ENCODE measurements at regions not wholly inside any gene's neighbourhood (a gene's known extent, or its start where the extent isn't known, plus 50 kb on each side); places are given as distances from the start of the nearest gene placed in this dataset.

DNA sequence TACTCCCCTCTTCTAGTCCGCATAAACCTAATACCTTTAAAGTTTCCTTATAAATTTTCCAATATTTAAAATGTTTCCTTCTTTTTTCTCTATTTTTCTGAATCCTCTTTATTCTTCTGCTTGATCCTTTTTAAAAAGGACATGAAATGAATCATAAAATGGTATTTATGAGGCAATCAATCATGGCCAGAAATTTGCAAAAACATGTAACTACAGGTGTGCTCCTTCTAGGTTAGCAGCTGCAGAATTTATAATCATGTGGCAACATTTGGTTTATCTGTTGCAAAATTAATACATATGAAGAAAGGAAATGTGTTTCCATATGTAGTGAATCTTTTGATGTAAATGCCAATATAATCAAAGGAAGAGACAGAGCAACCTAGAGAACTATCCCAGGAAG, 1008.5 kb downstream of the ANKRD7 start:
- no peak overlapping the region for H4K8ac ChIP-seq (ENCODE audit: low read length)
- no peaks in the 10 kb centered on the region for H3K27me3 ChIP-seq (ENCODE audit: control insufficient read depth in 1 of 2, insufficient read depth in 1 of 2, low read length in 2 of 2)
- H2BK120ac ChIP-seq (ENCODE audit: low read depth, low read length) = no peak overlapping the region
- no peak overlapping the region for H3K18ac ChIP-seq (ENCODE audit: low read depth in 1 of 2, low read length in 2 of 2)
- WGBS = 100% methylated on average over 1 of the region's 1 CpG
- no peak overlapping the region for H3K9ac ChIP-seq (ENCODE audit: low read length)
- no peak overlapping the region for H3K4ac ChIP-seq (ENCODE audit: low read depth in 1 of 2, low read length in 2 of 2)
- H3K4me1 ChIP-seq (ENCODE audit: control insufficient read depth, insufficient read depth, low read depth, low read length) = no peaks in the 10 kb centered on the region
- no peak overlapping the region for H3K14ac ChIP-seq (ENCODE audit: low read length in 2 of 2)
- H2AK5ac ChIP-seq (ENCODE audit: low read length, severe bottlenecking) = no peak overlapping the region
- no peaks in the 10 kb centered on the region for H3K79me1 ChIP-seq (replicated peaks; ENCODE audit: low read length, poor library complexity, severe bottlenecking)
- no peak overlapping the region for H2AFZ ChIP-seq (ENCODE audit: low read depth, low read length)
- no peak overlapping the region for H3K27ac ChIP-seq (ENCODE audit: low read length, poor library complexity, severe bottlenecking)
- no peaks in the 10 kb centered on the region for H3K9me3 ChIP-seq (ENCODE audit: control insufficient read depth, low read length)
- H3K4me3 ChIP-seq (ENCODE audit: insufficient read depth in 1 of 2, low read depth in 1 of 2, low read length in 2 of 2) = no peak overlapping the region
- no peak overlapping the region for H2BK12ac ChIP-seq (ENCODE audit: low read length in 2 of 2)
- no peak for DNase-seq
- no peak overlapping the region for H4K91ac ChIP-seq (ENCODE audit: low read length)
- no peak overlapping the region for H2BK5ac ChIP-seq (ENCODE audit: low read depth, low read length, poor library complexity, severe bottlenecking)
- no peak overlapping the region for H3K23ac ChIP-seq (ENCODE audit: low read length in 2 of 2)
- H2BK15ac ChIP-seq (ENCODE audit: low read depth, poor library complexity, severe bottlenecking) = no peak overlapping the region
- H3K4me2 ChIP-seq (ENCODE audit: low read length, poor library complexity, severe bottlenecking) = no peak overlapping the region
- no peaks in the 10 kb centered on the region for H3K36me3 ChIP-seq (ENCODE audit: control insufficient read depth in 1 of 2, insufficient read depth in 2 of 2, low read depth in 1 of 2, low read length in 2 of 2)

DNA sequence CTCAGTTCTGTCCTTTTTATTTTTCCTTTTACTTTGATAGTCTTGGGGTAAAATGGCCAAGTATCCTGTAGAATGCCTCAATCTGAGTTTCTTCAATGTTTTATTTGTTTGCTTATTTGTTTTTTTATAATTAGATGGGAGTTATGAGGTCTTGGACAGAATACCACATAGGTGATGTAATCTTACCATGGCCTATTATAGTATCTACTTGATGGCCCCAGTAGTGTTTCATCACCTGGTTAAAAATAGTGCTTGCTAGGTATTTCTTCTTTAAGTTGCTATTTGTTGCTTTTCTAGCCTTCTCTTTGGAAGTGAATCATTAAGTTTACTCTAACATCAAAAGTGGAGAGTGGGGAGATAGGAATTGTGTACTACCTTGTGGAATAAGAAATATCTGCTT, 1020.0 kb upstream of the KCND2 start:
- H3K27me3 ChIP-seq (ENCODE audit: control insufficient read depth in 1 of 2, insufficient read depth in 1 of 2, low read length in 2 of 2) = no peaks in the 10 kb centered on the region
- H3K4me1 ChIP-seq (ENCODE audit: control insufficient read depth, insufficient read depth, low read depth, low read length) = no peaks in the 10 kb centered on the region
- H3K9ac ChIP-seq (ENCODE audit: low read length) = no peak overlapping the region
- no peaks in the 10 kb centered on the region for H3K9me3 ChIP-seq (ENCODE audit: control insufficient read depth, low read length)
- H4K8ac ChIP-seq (ENCODE audit: low read length) = no peak overlapping the region
- no peak overlapping the region for H2AFZ ChIP-seq (ENCODE audit: low read depth, low read length)
- no peak overlapping the region for H3K27ac ChIP-seq (ENCODE audit: low read length, poor library complexity, severe bottlenecking)
- H3K14ac ChIP-seq (ENCODE audit: low read length in 2 of 2) = no peak overlapping the region
- H4K91ac ChIP-seq (ENCODE audit: low read length) = no peak overlapping the region
- no peak for DNase-seq
- no peak overlapping the region for H3K4me3 ChIP-seq (ENCODE audit: insufficient read depth in 1 of 2, low read depth in 1 of 2, low read length in 2 of 2)
- H2BK12ac ChIP-seq (ENCODE audit: low read length in 2 of 2) = no peak overlapping the region
- H2BK5ac ChIP-seq (ENCODE audit: low read depth, low read length, poor library complexity, severe bottlenecking) = no peak overlapping the region
- no peak overlapping the region for H3K4ac ChIP-seq (ENCODE audit: low read depth in 1 of 2, low read length in 2 of 2)
- H3K18ac ChIP-seq (ENCODE audit: low read depth in 1 of 2, low read length in 2 of 2) = no peak overlapping the region
- no peak overlapping the region for H2BK120ac ChIP-seq (ENCODE audit: low read depth, low read length)
- H2BK15ac ChIP-seq (ENCODE audit: low read depth, poor library complexity, severe bottlenecking) = no peak overlapping the region
- no peaks in the 10 kb centered on the region for H3K36me3 ChIP-seq (ENCODE audit: control insufficient read depth in 1 of 2, insufficient read depth in 2 of 2, low read depth in 1 of 2, low read length in 2 of 2)
- no peaks in the 10 kb centered on the region for H3K79me1 ChIP-seq (replicated peaks; ENCODE audit: low read length, poor library complexity, severe bottlenecking)
- H3K23ac ChIP-seq (ENCODE audit: low read length in 2 of 2) = no peak overlapping the region
- no peak overlapping the region for H3K4me2 ChIP-seq (ENCODE audit: low read length, poor library complexity, severe bottlenecking)
- H2AK5ac ChIP-seq (ENCODE audit: low read length, severe bottlenecking) = no peak overlapping the region

DNA sequence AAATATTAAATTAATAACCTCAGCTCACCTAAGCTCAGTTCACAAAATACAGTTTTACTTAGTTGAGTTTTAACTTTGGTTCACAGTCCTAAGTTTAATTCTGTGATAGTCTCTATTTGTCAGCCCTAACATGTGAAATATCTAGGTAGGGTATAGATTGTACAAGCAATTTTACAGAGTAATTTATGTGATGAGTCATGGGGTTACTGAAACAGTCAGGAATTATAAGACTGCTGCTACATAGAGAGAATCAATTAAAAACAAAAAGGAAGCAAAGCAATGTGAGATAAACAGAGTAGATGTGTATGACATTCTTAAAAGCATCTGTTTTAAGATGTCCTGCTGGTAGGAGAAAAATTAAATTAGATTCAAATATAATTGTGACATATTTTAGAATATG, 1018.2 kb upstream of the KCND2 start:
- Histone ChIP-seq H3K4ac (ENCODE audit: low read depth in 1 of 2, low read length in 2 of 2) (no peak overlapping the region), H3K79me1 (replicated peaks; ENCODE audit: low read length, poor library complexity, severe bottlenecking) (no peaks in the 10 kb centered on the region)

DNA sequence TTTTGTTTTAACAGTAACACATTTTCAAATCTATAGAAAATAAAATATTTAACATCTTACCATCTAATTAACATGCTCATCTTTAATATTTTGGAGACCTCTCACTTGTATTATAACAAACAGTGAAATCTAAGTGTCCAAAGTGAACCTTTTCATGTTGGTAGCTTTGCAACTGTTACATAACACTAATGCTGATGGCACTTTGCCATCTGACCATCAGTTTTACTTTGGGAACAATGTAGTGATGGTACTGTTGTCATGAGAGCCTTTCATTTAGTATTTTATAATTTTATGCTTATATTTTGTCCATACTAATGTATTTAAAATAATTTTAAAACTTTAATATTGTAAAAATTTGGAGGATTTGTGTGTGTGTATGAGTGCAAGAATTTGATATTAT, 1017.0 kb upstream of the KCND2 start:
- Histone ChIP-seq H3K4me2 (ENCODE audit: low read length, poor library complexity, severe bottlenecking) (no peak overlapping the region), H3K9me3 (ENCODE audit: control insufficient read depth, low read length) (no peaks in the 10 kb centered on the region), H4K8ac (ENCODE audit: low read length) (no peak overlapping the region), H3K14ac (ENCODE audit: low read length in 2 of 2) (no peak overlapping the region), H2AFZ (ENCODE audit: low read depth, low read length) (no peak overlapping the region), H3K27ac (ENCODE audit: low read length, poor library complexity, severe bottlenecking) (no peak overlapping the region), H2AK5ac (ENCODE audit: low read length, severe bottlenecking) (no peak overlapping the region), H3K23ac (ENCODE audit: low read length in 2 of 2) (no peak overlapping the region), H3K79me1 (replicated peaks; ENCODE audit: low read length, poor library complexity, severe bottlenecking) (no peaks in the 10 kb centered on the region), H3K9ac (ENCODE audit: low read length) (no peak overlapping the region), H2BK12ac (ENCODE audit: low read length in 2 of 2) (no peak overlapping the region), H2BK15ac (ENCODE audit: low read depth, poor library complexity, severe bottlenecking) (no peak overlapping the region), H3K27me3 (ENCODE audit: control insufficient read depth in 1 of 2, insufficient read depth in 1 of 2, low read length in 2 of 2) (no peaks in the 10 kb centered on the region), H3K4me3 (ENCODE audit: insufficient read depth in 1 of 2, low read depth in 1 of 2, low read length in 2 of 2) (no peak overlapping the region), H3K36me3 (ENCODE audit: control insufficient read depth in 1 of 2, insufficient read depth in 2 of 2, low read depth in 1 of 2, low read length in 2 of 2) (no peaks in the 10 kb centered on the region), H3K4me1 (ENCODE audit: control insufficient read depth, insufficient read depth, low read depth, low read length) (no peaks in the 10 kb centered on the region), H2BK5ac (ENCODE audit: low read depth, low read length, poor library complexity, severe bottlenecking) (no peak overlapping the region), H2BK120ac (ENCODE audit: low read depth, low read length) (no peak overlapping the region), H4K91ac (ENCODE audit: low read length) (no peak overlapping the region), H3K4ac (ENCODE audit: low read depth in 1 of 2, low read length in 2 of 2) (no peak overlapping the region), H3K18ac (ENCODE audit: low read depth in 1 of 2, low read length in 2 of 2) (no peak overlapping the region)
- no peak for DNase-seq

More for the DNA sequence above, 1018.2 kb upstream of the KCND2 start:
- no peak overlapping the region for H3K4me2 ChIP-seq (ENCODE audit: low read length, poor library complexity, severe bottlenecking)
- H2BK15ac ChIP-seq (ENCODE audit: low read depth, poor library complexity, severe bottlenecking) = no peak overlapping the region
- no peak overlapping the region for H3K18ac ChIP-seq (ENCODE audit: low read depth in 1 of 2, low read length in 2 of 2)
- no peak overlapping the region for H2BK5ac ChIP-seq (ENCODE audit: low read depth, low read length, poor library complexity, severe bottlenecking)
- no peaks in the 10 kb centered on the region for H3K27me3 ChIP-seq (ENCODE audit: control insufficient read depth in 1 of 2, insufficient read depth in 1 of 2, low read length in 2 of 2)
- no peak overlapping the region for H2AFZ ChIP-seq (ENCODE audit: low read depth, low read length)
- H3K4me1 ChIP-seq (ENCODE audit: control insufficient read depth, insufficient read depth, low read depth, low read length) = no peaks in the 10 kb centered on the region
- DNase-seq = peak; percentile 19
- H4K91ac ChIP-seq (ENCODE audit: low read length) = no peak overlapping the region
- H4K8ac ChIP-seq (ENCODE audit: low read length) = no peak overlapping the region
- no peak overlapping the region for H3K9ac ChIP-seq (ENCODE audit: low read length)
- no peak overlapping the region for H2BK12ac ChIP-seq (ENCODE audit: low read length in 2 of 2)
- H3K4me3 ChIP-seq (ENCODE audit: insufficient read depth in 1 of 2, low read depth in 1 of 2, low read length in 2 of 2) = no peak overlapping the region
- no peaks in the 10 kb centered on the region for H3K9me3 ChIP-seq (ENCODE audit: control insufficient read depth, low read length)
- no peak overlapping the region for H3K23ac ChIP-seq (ENCODE audit: low read length in 2 of 2)
- no peak overlapping the region for H3K14ac ChIP-seq (ENCODE audit: low read length in 2 of 2)
- H3K36me3 ChIP-seq (ENCODE audit: control insufficient read depth in 1 of 2, insufficient read depth in 2 of 2, low read depth in 1 of 2, low read length in 2 of 2) = no peaks in the 10 kb centered on the region
- no peak overlapping the region for H2AK5ac ChIP-seq (ENCODE audit: low read length, severe bottlenecking)
- no peak overlapping the region for H2BK120ac ChIP-seq (ENCODE audit: low read depth, low read length)
- no peak overlapping the region for H3K27ac ChIP-seq (ENCODE audit: low read length, poor library complexity, severe bottlenecking)

Measured in mesenchymal stem cell (in vitro differentiated cells and primary cell).